HepG2 (cell line): ENCODE measurements at regions not wholly inside any gene's neighbourhood (a gene's known extent, or its start where the extent isn't known, plus 50 kb on each side); places are given as distances from the start of the nearest gene placed in this dataset.

Experiments used
- FOXA3 ChIP-seq: IDR thresholded peaks from 2 replicates; pipeline ENCODE4 v1.6.1; 2016; ENCODE audit warnings: missing genetic modification reagents, missing compliant biosample characterization
- RFX3 ChIP-seq: IDR thresholded peaks from 2 replicates; pipeline ENCODE4 v1.6.1; 2016; ENCODE audit warnings: missing biosample characterization, missing genetic modification reagents

GRCh38 chr18:34039201-34039600, 185.5 kb downstream of the NOL4 start:
- TF ChIP-seq RFX3 (CRISPR knock-in tag) = no peak
- TF ChIP-seq FOXA3 (CRISPR knock-in tag) = no peak
